ENCODE measurements at regions not wholly inside any gene's neighbourhood (a gene's known extent, or its start where the extent isn't known, plus 50 kb on each side); places are given as distances from the start of the nearest gene placed in this dataset.

DNA sequence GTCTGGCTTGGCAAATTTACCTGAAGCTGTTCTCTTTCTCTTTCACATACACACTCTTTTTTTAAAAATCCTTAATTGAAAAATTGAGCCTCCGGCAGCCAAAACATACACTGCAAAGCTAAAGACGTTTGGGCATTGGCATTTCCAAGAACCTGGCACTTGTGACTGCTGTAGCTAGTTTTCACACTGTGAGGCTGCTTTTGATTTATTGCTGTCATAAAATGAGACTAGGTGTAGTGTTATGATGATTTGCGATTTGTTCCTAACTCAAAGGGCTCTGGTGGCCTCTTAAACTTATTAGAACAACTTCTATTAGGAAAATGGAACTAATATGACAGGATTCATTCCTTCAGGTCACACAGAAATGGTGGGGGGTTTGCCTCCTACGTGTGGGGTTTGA is 377.1 kb upstream of the FAR2 start:
- Histone ChIP-seq H3K27me3 (ENCODE audit: insufficient read depth, low read length) (no peaks in the 10 kb centered on the region), H3K9me3 (ENCODE audit: low read length) (no peaks in the 10 kb centered on the region), H3K4me2 (ENCODE audit: low read length) (no peak overlapping the region), H3K79me2 (ENCODE audit: insufficient read depth, low read length) (no peaks in the 10 kb centered on the region), H3K27ac (ENCODE audit: low read depth, low read length, poor library complexity, severe bottlenecking) (no peak overlapping the region), H3K9me2 (ENCODE audit: low read depth, low read length) (no peaks in the 10 kb centered on the region), H3K36me3 (ENCODE audit: insufficient read depth, low read length) (no peaks in the 10 kb centered on the region), H3K4me1 (ENCODE audit: insufficient read depth, low read length, severe bottlenecking) (no peaks in the 10 kb centered on the region), H3F3A (ENCODE audit: insufficient read depth, low read length) (no peaks in the 10 kb centered on the region), H3K9ac (ENCODE audit: low read length) (no peak overlapping the region), H4K20me1 (ENCODE audit: insufficient read depth, low read length) (no peaks in the 10 kb centered on the region), H2AFZ (ENCODE audit: low read length) (no peak overlapping the region), H3K4me3 (ENCODE audit: low read depth, low read length, poor library complexity, severe bottlenecking) (no peak overlapping the region)
- TF ChIP-seq EZH2 (IDR thresholded peaks at IDR 0.05; ENCODE audit: borderline replicate concordance, low read length): no peak
- TF ChIP-seq, protein P1, sequence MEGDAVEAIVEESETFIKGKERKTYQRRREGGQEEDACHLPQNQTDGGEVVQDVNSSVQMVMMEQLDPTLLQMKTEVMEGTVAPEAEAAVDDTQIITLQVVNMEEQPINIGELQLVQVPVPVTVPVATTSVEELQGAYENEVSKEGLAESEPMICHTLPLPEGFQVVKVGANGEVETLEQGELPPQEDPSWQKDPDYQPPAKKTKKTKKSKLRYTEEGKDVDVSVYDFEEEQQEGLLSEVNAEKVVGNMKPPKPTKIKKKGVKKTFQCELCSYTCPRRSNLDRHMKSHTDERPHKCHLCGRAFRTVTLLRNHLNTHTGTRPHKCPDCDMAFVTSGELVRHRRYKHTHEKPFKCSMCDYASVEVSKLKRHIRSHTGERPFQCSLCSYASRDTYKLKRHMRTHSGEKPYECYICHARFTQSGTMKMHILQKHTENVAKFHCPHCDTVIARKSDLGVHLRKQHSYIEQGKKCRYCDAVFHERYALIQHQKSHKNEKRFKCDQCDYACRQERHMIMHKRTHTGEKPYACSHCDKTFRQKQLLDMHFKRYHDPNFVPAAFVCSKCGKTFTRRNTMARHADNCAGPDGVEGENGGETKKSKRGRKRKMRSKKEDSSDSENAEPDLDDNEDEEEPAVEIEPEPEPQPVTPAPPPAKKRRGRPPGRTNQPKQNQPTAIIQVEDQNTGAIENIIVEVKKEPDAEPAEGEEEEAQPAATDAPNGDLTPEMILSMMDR (IDR thresholded peaks at IDR 0.05; ENCODE audit: low read length): no peak

DNA sequence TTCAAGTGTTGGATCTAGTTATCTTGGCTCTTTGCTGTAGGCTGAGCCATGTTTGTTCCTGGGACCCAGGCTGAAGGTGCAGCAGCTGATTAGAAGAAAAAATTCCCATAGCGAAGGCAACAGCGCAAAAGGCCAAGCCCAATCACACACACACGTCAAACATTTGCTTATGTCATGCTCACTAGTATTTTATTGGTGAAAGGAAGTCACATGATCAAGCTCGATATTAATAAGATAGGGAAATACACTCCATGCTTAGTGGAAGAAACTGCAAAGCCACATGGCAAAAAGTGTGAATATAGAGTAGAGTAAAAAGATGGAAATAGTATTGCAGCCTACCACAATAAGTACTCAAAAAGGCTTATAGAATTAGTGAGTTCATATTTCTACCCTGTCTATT is 373.5 kb upstream of the FAR2 start:
- no peak overlapping the region for H3K4me2 ChIP-seq (ENCODE audit: low read length)
- no peaks in the 10 kb centered on the region for H3K4me1 ChIP-seq (ENCODE audit: insufficient read depth, low read length, severe bottlenecking)
- H3K9me2 ChIP-seq (ENCODE audit: low read depth, low read length): no peaks in the 10 kb centered on the region
- no peak overlapping the region for H2AFZ ChIP-seq (ENCODE audit: low read length)
- H3K27ac ChIP-seq (ENCODE audit: low read depth, low read length, poor library complexity, severe bottlenecking): no peak overlapping the region
- no peak for TF ChIP-seq EZH2 (IDR thresholded peaks at IDR 0.05; ENCODE audit: borderline replicate concordance, low read length)
- TF ChIP-seq, protein P1 (IDR thresholded peaks at IDR 0.05; ENCODE audit: low read length): no peak
- no peaks in the 10 kb centered on the region for H4K20me1 ChIP-seq (ENCODE audit: insufficient read depth, low read length)
- no peaks in the 10 kb centered on the region for H3K9me3 ChIP-seq (ENCODE audit: low read length)
- no peaks in the 10 kb centered on the region for H3K79me2 ChIP-seq (ENCODE audit: insufficient read depth, low read length)
- H3K9ac ChIP-seq (ENCODE audit: low read length): no peak overlapping the region
- H3F3A ChIP-seq (ENCODE audit: insufficient read depth, low read length): no peaks in the 10 kb centered on the region
- H3K36me3 ChIP-seq (ENCODE audit: insufficient read depth, low read length): no peaks in the 10 kb centered on the region
- H3K27me3 ChIP-seq (ENCODE audit: insufficient read depth, low read length): no peaks in the 10 kb centered on the region
- no peak overlapping the region for H3K4me3 ChIP-seq (ENCODE audit: low read depth, low read length, poor library complexity, severe bottlenecking)

DNA sequence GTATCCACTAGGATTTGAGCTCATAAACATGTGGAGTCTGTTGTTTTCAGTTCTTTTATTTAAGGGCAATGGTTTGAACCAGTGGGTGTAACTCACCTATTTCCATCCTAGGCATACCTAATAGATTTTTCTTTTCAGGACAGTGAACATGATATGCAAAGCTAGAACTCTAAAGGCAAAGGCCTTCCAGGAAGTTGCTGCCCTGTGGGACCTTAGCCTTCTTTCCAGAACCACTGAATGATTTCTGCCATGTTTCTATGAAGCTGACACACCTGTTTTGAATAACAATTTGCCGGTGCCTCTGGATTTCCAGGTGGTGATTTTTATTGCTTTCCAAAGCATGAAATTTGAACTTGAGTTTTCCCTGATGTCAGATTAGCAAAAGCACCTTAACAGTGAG is 372.9 kb upstream of the FAR2 start:
- Histone ChIP-seq H3K4me3 (ENCODE audit: low read depth, low read length, poor library complexity, severe bottlenecking) (no peak overlapping the region), H3K27ac (ENCODE audit: low read depth, low read length, poor library complexity, severe bottlenecking) (no peak overlapping the region), H2AFZ (ENCODE audit: low read length) (no peak overlapping the region), H3K27me3 (ENCODE audit: insufficient read depth, low read length) (no peaks in the 10 kb centered on the region), H3K4me1 (ENCODE audit: insufficient read depth, low read length, severe bottlenecking) (no peaks in the 10 kb centered on the region), H3K36me3 (ENCODE audit: insufficient read depth, low read length) (no peaks in the 10 kb centered on the region), H3K9me2 (ENCODE audit: low read depth, low read length) (no peaks in the 10 kb centered on the region), H3K9ac (ENCODE audit: low read length) (no peak overlapping the region), H3K4me2 (ENCODE audit: low read length) (no peak overlapping the region), H3K79me2 (ENCODE audit: insufficient read depth, low read length) (no peaks in the 10 kb centered on the region), H3F3A (ENCODE audit: insufficient read depth, low read length) (no peaks in the 10 kb centered on the region), H3K9me3 (ENCODE audit: low read length) (no peaks in the 10 kb centered on the region), H4K20me1 (ENCODE audit: insufficient read depth, low read length) (no peaks in the 10 kb centered on the region)
- TF ChIP-seq EZH2 (IDR thresholded peaks at IDR 0.05; ENCODE audit: borderline replicate concordance, low read length): no peak
- TF ChIP-seq, protein P1 (IDR thresholded peaks at IDR 0.05; ENCODE audit: low read length): no peak
